ENCODE measurements at regions not wholly inside any gene's neighbourhood (a gene's known extent, or its start where the extent isn't known, plus 50 kb on each side); places are given as distances from the start of the nearest gene placed in this dataset.

DNA sequence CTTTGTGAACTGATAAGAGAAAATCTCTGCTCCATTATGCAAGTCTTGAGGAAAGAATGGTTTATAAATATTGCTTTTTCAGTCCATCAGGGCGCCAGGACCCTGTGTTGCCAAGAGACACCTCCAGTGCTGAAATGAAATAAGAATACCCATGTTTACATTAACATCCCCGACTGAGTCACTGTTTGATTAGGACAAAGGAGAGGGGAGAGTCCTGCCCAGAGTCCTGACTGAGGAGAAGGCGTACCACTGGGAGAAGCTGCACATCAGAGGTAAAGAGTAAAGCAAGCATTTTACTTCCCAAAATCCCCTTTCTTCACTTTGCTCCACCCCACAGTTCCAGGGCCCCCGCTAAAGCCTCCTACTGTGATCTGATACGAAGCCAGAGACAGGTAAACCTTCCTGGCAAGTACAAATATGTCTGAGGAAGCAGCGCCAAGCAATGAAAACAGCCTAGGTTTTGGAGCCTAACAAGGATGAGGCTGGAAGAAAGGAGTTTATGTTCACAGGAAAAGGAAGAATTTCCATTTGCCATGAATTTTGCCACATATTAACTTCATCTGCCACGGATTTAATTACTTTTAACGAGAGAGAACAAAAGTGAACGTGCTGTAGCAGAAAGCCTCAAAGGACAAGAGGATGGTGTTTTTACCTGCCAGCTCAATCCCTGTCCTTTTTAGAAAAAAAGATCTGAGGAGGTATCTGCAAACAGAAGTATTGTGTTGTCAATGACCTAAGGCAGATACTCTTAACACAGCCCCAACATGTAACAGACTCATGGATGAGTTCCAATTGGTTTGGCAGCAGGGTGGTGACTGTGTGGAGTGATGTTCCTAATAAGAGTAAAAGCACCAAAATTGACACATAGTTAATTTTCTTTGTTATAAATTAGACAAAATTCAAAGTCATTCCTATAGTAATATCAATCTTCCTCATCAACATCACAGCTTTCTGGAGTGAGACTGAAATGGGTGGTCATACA is 209.4 kb upstream of the TLE4 start (continued):
- TF ChIP-seq, protein P1, sequence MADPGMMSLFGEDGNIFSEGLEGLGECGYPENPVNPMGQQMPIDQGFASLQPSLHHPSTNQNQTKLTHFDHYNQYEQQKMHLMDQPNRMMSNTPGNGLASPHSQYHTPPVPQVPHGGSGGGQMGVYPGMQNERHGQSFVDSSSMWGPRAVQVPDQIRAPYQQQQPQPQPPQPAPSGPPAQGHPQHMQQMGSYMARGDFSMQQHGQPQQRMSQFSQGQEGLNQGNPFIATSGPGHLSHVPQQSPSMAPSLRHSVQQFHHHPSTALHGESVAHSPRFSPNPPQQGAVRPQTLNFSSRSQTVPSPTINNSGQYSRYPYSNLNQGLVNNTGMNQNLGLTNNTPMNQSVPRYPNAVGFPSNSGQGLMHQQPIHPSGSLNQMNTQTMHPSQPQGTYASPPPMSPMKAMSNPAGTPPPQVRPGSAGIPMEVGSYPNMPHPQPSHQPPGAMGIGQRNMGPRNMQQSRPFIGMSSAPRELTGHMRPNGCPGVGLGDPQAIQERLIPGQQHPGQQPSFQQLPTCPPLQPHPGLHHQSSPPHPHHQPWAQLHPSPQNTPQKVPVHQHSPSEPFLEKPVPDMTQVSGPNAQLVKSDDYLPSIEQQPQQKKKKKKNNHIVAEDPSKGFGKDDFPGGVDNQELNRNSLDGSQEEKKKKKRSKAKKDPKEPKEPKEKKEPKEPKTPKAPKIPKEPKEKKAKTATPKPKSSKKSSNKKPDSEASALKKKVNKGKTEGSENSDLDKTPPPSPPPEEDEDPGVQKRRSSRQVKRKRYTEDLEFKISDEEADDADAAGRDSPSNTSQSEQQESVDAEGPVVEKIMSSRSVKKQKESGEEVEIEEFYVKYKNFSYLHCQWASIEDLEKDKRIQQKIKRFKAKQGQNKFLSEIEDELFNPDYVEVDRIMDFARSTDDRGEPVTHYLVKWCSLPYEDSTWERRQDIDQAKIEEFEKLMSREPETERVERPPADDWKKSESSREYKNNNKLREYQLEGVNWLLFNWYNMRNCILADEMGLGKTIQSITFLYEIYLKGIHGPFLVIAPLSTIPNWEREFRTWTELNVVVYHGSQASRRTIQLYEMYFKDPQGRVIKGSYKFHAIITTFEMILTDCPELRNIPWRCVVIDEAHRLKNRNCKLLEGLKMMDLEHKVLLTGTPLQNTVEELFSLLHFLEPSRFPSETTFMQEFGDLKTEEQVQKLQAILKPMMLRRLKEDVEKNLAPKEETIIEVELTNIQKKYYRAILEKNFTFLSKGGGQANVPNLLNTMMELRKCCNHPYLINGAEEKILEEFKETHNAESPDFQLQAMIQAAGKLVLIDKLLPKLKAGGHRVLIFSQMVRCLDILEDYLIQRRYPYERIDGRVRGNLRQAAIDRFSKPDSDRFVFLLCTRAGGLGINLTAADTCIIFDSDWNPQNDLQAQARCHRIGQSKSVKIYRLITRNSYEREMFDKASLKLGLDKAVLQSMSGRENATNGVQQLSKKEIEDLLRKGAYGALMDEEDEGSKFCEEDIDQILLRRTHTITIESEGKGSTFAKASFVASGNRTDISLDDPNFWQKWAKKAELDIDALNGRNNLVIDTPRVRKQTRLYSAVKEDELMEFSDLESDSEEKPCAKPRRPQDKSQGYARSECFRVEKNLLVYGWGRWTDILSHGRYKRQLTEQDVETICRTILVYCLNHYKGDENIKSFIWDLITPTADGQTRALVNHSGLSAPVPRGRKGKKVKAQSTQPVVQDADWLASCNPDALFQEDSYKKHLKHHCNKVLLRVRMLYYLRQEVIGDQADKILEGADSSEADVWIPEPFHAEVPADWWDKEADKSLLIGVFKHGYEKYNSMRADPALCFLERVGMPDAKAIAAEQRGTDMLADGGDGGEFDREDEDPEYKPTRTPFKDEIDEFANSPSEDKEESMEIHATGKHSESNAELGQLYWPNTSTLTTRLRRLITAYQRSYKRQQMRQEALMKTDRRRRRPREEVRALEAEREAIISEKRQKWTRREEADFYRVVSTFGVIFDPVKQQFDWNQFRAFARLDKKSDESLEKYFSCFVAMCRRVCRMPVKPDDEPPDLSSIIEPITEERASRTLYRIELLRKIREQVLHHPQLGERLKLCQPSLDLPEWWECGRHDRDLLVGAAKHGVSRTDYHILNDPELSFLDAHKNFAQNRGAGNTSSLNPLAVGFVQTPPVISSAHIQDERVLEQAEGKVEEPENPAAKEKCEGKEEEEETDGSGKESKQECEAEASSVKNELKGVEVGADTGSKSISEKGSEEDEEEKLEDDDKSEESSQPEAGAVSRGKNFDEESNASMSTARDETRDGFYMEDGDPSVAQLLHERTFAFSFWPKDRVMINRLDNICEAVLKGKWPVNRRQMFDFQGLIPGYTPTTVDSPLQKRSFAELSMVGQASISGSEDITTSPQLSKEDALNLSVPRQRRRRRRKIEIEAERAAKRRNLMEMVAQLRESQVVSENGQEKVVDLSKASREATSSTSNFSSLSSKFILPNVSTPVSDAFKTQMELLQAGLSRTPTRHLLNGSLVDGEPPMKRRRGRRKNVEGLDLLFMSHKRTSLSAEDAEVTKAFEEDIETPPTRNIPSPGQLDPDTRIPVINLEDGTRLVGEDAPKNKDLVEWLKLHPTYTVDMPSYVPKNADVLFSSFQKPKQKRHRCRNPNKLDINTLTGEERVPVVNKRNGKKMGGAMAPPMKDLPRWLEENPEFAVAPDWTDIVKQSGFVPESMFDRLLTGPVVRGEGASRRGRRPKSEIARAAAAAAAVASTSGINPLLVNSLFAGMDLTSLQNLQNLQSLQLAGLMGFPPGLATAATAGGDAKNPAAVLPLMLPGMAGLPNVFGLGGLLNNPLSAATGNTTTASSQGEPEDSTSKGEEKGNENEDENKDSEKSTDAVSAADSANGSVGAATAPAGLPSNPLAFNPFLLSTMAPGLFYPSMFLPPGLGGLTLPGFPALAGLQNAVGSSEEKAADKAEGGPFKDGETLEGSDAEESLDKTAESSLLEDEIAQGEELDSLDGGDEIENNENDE (IDR thresholded peaks at IDR 0.05; ENCODE audit: insufficient replicate concordance, low read length) = peak; percentile 70
- TF ChIP-seq CTBP2 (IDR thresholded peaks at IDR 0.05; ENCODE audit: borderline replicate concordance, insufficient read depth, insufficient read length, low read length) (no peak), BACH1 (IDR thresholded peaks at IDR 0.05; ENCODE audit: low read length) (no peak), ZNF274 (IDR thresholded peaks at IDR 0.05; ENCODE audit: borderline replicate concordance, extremely low read depth, low read length) (no peak), EP300 (IDR thresholded peaks at IDR 0.05; ENCODE audit: borderline replicate concordance in 1 of 2, low read depth in 2 of 2, low read length in 2 of 2) (peak in 1 of 2 experiments; percentile 16; a peak in 1 of 3 replicates)
- TF ChIP-seq, protein P2, sequence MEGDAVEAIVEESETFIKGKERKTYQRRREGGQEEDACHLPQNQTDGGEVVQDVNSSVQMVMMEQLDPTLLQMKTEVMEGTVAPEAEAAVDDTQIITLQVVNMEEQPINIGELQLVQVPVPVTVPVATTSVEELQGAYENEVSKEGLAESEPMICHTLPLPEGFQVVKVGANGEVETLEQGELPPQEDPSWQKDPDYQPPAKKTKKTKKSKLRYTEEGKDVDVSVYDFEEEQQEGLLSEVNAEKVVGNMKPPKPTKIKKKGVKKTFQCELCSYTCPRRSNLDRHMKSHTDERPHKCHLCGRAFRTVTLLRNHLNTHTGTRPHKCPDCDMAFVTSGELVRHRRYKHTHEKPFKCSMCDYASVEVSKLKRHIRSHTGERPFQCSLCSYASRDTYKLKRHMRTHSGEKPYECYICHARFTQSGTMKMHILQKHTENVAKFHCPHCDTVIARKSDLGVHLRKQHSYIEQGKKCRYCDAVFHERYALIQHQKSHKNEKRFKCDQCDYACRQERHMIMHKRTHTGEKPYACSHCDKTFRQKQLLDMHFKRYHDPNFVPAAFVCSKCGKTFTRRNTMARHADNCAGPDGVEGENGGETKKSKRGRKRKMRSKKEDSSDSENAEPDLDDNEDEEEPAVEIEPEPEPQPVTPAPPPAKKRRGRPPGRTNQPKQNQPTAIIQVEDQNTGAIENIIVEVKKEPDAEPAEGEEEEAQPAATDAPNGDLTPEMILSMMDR (IDR thresholded peaks at IDR 0.05; ENCODE audit: control extremely low read depth in 1 of 3, insufficient read depth in 1 of 3, low read depth in 1 of 3, low read length in 3 of 3) = no peak
